DMS 273 (cell line): ENCODE measurements at regions not wholly inside any gene's neighbourhood (a gene's known extent, or its start where the extent isn't known, plus 50 kb on each side); places are given as distances from the start of the nearest gene placed in this dataset.

Experiments
- DNase-seq: peaks from one replicate; lab custom pipeline; 2025; ENCODE audit not compliant: unreplicated experiment; lab: John Stamatoyannopoulos, UW

DNA sequence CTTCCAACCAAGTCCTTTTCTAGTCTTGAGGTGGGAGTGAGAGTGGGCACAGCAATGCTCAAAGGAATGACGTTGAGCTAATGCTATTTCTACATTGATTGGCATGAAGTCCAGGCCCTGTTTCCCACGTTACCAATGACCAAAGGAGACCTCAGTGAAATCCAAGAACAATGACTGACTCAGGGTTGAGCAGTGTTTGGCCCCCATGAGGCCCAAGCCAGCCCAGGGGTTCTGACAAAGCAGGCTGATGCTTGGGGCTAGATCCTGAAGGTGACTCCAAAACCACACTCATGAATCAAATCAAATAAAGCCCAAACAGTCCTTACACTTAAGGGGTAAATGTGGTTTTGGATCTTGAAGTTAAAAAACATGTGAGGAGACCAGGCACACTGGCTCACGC lies 278.5 kb upstream of the GJB5 start:
- DNase-seq, result no peak

DNA sequence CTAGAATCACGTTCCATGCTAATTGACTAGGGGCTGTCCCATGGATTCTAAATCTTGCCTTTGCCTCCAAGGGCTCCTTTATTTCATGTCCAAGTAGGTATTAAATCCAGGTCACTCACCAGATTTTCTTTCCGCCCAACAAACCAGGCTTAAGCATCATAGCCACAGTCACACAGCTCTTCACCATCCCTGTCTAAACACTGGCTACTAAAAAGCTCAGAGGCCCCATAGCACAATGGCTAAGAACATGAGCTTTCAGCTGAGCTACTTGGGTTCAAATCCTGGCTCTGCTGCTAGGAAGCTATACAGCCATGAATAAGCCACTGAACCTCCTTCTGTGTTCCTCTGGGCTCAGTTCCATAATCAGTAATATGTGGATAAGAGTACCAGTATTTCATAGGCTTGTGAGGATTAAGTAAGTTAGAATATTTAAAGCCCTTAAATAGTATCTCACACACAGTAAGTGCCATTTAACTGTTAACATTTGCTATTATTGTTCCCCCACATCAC lies 277.2 kb upstream of the GJB5 start:
- peak; percentile 20 for DNase-seq

DNA sequence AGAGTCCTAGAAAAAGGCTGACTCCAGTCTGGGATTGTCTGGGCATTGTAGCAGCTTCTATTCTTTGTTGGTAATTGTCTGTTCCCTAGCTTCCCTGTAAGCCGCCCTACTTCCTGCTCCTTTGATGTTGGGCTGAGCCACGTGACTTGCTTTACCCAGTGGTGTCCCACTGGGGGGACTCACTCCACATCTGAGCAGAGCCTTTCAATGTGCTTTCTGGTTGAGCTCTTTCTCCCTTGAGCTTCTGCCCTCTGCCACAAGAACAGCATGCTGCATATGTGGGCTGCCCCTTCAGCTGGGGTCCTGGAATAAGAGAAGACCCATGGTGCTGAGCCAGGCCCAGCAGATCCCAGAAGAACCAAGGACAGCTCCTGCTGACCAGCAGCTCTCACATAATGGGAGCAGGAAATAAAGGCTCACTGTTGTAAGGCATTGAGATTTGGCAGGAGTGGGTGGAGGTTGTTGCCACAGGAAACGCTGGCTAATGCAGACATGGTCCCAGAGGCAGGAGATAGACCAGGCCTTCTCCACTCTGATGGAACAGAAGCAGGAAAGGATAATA lies 276.3 kb upstream of the GJB5 start:
- no peak for DNase-seq

DNA sequence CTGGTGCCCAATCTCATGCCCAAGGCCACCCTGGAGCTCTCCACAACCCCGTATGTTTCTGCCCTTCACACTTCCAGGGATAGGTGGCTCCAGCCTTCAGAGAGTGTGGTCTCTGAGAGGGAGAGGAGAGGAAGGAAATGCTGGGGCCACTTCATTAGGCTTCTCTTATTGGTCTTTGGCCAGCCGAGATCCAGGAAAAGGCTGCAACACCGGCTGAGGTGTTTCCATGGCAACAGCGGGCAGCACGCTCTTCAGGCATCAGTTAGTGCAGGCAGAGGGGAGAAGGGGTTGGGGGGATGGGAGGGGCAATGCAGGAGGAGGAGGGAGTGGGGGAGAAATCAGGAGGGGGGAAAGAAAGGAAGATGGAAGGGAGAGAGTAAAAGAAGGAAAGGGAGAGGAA lies 275.1 kb upstream of the GJB5 start:
- DNase-seq, result peak; percentile 38

DNA sequence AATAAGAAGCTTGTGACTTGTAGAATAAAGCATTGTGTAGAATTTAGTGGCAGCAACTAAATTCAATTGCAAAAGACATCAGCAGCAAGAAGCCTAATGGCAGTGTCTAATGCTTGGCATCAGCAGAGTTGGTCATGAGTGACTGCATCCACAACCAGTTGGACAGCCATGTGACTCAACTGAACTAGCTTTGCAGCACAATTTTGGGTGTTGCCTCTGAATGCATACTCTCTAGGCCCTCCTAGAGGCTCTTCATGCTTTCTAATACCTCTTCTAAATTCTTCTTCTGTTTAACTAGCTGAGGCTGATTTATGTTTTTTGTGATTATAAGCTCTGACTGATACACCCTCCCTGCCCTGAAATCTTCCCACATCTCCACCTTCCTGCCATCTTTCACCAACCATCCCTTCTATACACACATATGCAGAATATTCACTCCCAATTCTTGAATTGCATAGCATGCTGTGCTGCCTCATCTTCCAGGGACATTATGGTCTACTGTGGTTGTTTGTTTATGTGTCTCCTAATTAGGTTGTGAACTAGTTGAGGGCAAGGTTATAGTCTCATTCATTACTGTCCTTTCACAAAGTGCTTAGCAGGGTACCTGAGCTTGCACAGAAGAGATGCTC lies 266.7 kb upstream of the GJB5 start:
- no peak for DNase-seq

DNA sequence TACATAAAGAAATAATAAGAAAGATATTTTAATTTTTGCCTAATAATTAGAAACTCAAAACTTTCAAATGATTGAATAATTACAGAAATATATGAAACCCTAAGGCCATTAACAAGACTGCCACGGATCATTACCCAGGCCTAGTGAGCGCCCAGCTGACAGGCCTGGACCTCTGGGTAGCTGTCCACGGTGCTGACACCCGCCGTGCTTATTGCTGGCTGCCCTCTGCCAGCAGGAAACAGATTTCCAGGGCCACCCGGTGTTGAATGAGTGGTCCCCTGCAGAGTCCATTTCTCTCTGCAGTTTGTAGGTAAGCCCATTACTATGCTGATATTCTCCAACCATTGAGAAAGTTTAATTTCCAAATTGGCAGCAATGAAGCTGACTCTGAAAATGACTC lies 254.4 kb upstream of the GJB5 start:
- peak; percentile 3 for DNase-seq

DNA sequence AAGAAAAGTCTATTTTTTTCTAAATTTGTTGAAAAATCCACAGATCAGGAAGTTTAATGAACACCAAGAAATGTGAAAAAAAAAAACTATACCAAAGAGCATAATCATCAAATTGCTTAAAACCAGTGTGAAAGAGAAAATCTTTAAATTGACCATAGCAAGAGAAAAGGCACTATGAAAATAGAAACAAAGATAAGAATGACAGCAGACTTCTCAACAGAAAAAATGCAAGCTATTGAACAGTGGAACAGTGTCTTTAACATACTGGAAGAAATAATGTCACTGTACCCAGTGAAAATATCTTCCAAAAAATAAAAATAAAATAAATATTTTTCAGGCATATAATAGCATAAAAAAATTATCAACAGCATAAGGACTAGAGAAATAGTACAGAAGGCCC lies 243.0 kb upstream of the GJB5 start:
- DNase-seq, result no peak

DNA sequence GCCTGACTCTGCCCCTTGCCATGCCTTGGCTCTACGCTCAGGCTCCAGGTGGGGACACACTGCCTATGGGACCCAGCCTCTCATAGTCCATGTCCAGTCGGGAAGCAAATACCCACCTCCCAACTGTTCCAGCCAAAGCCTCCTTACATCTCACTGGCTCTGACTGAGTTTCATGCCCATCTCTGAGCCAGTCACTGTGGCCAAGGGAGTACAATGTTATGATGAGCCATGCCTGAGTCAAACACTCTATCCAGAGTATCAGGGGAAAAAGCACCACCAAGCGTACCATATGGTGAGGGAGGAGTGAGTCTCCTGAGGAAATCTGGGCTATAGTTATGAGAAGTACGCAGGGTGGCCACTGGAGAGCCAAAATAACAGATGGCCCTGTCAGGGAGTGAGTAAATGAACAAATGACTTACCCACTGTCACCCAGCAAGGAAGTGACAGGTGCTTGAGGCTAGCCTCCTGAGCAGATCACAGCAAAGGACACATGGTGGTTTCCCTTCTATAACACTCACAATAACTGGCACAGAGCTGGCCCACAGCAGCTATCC lies 236.6 kb upstream of the GJB5 start:
- DNase-seq, result peak; percentile 78

DNA sequence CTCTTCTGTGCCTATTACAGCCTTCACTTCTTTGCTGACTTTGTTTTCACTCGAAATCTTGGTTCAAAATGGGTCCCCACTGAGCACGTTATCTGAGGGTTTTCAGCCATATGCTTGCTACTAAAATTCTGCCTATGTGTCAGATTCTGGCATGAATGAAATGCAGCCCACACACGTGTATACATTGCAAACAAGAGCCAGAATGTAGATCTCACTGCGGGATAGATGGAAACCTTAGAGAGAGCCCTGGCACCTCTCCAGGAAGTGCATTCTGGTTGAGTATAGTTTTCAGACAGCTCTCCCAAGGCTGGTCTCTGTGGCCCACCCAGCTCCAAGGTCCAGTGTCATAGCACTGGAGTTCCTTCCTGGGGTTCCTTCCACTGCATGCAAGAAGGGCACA lies 234.7 kb upstream of the GJB5 start:
- DNase-seq, result peak; percentile 43

DNA sequence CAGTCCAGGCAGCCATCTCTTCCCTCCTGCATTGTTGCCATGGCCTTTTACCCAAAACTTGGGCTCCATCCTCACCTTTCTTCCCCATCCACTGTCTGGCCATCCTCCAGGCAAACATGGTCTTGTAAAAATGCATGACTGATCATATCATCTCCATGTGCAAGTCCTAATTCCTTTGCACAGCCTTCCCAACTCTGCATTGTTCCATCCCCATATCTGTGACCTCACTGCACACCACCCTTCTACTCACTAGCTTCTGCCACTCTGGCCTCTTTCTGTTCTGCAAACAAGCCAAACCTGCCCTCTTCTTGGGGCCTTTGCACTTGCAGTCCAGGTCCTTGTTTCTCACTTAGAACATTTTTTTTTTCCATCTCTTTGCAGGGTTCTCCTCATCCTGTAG lies 230.1 kb upstream of the GJB5 start:
- no peak for DNase-seq

DNA sequence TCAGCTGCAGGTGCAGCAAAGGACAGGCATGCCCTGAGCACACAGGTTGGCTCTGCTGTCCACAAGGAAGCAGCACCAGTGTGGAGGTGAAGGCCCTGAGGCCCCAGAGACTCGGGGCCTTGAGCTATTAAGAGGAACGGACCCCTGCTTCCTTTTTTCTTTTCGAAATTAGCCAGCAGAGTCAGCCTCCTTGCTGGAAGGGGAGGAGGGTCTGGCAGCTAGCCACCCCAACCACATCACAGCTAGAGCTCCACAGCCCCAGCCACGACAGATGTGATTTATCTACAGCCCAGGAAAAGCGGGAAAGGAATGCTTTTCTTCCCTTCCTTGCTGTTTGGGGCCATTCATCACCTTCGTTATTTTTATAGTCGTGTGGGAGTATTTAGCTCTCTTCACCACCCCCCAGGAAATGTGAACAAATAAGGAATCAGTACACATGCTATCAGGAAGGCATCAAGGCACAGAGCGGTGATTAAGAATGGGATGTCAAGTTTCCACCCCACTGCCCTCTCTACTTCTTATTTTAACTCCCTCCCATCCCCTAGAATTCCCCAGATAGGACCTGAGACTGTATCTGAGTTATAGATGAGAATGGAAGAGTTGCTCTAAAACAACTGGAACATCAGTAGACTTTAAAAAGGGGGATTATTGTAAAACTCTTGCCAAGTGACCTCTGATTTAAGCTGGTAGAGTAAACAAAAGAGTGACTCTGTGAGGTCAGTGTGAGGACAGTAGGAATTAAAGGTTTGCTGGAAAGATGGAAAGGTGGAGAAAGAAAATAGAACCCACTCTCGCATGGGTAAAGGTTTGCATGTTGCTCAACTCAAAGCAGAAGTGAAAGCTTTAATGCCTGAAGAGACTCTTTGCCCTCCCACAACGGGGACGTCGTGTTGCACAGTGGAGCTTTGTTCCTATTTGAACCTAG lies 224.7 kb upstream of the GJB5 start:
- DNase-seq, result peak; percentile 38

DNA sequence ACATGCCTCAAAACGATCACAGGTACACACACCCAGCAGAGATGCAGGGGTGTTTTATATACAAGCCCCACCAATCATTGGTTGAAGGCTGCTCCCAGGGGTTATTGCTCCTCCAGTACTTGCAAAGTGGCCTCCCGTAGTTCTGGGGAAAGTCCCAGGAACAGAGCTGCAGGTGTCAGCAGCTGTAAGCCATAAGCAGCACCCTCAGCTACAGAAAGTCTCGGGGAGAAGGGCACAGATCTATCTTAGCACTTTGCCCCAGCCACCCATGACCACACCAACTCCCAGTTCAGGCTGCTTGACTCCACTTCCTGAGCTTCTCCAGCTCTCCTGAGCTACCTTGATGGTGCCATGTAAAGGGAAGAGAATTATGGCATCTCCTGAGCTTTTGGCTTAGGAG lies 222.7 kb upstream of the GJB5 start:
- DNase-seq, result no peak

DNA sequence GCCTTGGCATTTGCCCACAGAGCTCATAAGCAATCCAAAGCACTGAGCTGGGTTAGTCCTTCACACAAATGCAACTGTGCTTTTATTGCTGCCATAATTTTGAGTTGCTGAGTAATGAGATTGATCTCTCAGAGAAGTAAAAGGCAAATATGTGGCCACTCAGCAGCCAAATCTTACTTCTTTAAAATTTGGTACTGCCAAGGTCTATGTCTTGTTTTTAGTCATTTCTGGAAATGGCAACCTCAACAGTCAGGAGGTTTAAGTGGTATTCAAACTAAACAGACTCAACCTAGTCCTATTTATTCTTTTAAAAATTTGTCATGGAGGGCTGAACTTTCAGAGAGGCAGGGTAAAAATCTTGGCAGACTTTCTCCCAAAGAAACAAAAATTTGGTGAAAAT lies 216.4 kb upstream of the GJB5 start:
- DNase-seq, result no peak

DNA sequence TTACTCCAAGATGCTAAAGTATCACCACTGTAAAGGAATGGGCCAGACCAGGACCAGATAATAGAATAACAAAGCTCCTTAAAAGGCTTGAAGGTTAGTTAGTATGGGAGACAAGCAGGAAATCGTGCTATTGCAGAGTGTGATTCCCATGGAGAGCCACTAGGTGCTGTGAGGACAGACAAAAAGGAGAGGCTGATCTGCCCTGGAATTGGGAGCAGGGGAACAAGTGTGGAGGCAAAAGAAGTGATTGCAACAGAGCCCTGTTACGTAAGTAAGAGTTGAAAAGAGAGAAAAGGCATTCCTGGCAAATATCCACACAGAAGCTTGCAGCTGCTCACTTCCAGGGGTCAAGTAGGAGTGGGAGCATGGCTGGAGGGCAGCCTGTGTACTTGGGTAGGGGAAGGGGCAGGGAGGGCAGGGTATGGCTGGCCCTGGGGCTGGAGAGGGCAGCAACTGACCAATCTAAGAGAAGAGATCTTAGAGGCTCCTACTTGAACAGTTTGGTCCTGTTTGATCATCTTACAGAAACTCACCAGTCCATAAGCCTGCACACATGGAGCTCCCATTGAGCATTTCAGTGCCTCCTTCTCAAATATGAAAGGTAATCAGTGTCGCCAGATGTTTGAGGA lies 207.7 kb upstream of the GJB5 start:
- DNase-seq, result no peak

DNA sequence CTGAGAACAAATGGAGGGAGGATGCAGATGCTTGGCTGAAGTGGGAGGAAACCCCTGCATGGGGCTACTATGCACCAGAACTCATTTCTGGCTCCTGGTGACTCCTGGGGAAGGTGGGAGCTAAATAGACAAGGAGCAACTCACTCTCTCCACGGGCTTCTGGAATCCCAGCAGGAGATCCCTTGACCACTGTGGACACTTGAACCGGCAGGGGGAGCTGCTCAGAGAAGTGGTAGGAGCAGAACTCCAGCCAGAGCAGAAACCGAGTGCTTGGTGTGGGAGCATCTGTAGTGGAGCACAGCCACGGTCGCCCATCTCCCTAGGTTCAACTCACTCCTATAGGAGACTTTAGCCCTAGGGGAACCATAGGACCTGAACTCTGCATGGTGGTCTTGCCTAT lies 205.6 kb upstream of the GJB5 start:
- DNase-seq, result peak; percentile 15

DNA sequence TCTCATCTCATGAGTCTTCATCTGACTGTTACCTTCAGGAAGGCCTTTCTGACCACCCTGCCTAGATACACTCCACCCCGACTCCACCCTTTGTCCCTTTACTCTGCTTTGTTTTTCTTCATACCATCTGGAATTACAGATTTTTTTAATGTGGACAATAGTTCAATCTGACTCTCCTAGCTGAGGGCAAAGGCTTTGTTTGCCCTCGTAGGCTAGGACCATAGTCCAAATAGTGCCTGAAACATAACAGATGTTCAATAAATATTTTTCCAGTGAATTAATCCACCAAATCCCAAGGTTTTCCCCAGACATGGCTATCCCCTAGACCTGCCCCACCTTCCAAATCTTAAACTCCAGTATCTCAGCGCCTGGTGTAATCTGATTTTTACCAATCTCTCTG lies 176.5 kb upstream of the GJB5 start:
- DNase-seq, result no peak

DNA sequence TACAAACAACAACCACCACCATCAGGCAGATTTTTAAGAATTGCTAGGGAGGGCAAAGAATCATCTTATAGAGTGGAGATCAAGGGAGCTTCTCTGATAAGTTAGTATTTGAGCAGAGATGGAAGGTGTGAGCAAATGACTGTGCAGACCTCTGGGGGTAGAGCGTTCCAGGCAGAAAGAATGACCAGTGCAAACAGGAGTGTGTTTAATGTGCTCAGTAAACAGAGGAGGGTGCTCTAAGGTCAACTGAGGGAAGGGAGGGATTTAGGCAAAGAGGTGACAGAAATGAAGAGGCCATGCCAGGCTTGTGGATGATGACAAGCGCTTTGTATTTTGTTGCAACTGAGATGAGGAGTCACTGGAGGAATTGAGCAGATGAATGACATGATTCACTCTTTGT lies 172.5 kb upstream of the GJB5 start:
- no peak for DNase-seq

DNA sequence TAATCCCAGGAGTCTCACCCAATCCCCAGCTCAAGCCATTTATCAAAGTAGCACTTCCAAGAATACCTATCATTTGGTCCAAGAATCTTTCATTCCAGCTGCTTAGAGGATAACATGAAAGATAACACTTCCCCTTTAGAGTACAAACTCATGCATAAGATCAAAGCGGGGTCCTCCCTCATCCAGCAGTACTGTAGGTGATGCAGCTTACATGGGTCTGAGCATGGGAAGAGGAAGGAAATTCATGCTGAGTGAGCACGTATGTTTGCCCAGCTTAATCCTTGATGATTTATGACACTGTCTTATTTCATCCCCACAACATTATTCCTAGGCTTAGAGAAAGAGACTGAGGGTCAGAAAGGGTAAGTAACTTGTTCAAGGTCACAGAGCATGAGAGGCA lies 167.1 kb upstream of the GJB5 start:
- no peak for DNase-seq

DNA sequence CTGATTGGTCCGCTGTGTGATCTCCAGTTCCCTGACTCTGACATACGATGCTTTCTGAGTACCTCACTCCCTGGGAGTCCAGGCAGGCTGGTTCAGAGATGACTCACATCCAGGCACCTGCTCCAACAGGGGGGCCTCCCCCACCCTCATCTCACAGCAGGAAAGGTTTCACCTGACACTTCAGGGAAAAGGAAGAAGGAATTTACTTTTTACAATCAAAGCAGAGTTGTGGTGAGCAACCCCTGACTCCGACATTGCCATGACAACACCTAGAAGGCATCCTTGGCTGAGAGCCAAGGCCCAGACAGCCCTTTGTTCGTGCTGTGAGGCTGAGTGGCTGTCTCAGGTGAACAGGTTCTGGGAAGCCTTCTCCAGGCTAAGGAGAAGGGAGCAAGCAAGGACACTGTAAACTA lies 164.6 kb upstream of the GJB5 start:
- DNase-seq, result peak; percentile 15

DNA sequence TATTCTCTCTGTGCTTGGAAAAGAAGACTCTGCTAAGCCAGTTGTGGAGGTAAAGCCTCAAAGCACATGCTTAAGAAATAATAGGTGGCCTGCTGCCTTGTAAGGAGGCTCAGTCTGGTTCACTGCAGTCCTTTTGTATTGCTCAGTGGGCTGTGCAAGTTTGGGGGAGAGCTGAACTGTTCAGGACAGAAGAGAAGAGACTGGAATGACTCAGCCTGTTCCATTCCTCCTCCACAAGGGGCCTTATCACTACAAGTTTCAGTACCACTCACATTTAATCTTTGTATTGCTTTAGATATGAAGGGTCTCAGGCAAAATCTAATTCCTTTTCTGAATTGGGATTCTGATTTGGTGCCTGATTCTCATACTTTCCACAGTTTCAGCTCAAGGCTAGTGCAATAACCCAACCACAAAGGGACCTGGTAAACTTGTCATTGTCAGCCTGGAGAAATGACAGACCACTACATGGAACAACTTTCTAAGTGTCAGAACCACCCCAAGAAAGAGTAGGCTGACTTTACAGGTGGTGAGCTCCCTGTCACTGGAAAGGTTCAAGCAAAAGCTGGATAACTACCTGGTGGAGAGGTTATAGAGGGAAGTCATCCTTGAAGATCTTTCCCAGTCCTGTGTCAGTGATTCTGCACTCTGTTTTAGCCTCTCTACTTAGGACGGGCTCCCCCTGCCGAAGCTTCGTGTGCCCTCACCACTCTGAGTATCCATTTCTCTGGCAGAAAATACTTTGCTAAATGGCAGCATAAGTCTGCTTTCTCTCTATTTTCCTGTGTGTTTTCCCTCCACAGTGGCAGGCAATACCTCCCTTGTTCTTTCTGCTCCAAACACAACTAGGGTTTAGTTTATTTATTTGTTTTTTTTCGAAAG lies 162.9 kb upstream of the GJB5 start:
- no peak for DNase-seq
